Lower leg skin (tissue), 3 donors: ENCODE measurements at regions not wholly inside any gene's neighbourhood (a gene's known extent, or its start where the extent isn't known, plus 50 kb on each side); places are given as distances from the start of the nearest gene placed in this dataset.

ENCODE experiments used
- CTCF ChIP-seq, 3 donors: fragments of 450-650 bp; IDR thresholded peaks; one replicate each; pipeline ENCODE4 v1.5.1; 2016; ENCODE audit warnings: antibody characterized with exemption in 3 of 3, mild to moderate bottlenecking in 3 of 3, moderate library complexity in 2 of 3
- POLR2A ChIP-seq, 2 donors: fragments of 450-650 bp; IDR thresholded peaks; one replicate each; pipeline ENCODE4 v1.6.1; 2016 to 2017; ENCODE audit warnings: antibody characterized with exemption in 2 of 2, mild to moderate bottlenecking in 1 of 2, moderate library complexity in 1 of 2

- TF ChIP-seq CTCF (IDR thresholded peaks at IDR 0.05) (no peak), POLR2A (IDR thresholded peaks at IDR 0.05) (no peak)
These were observed 163.6 kb upstream of the DYRK2 start for GRCh38 chr12:67484791-67485480.
